ENCODE measurements at regions not wholly inside any gene's neighbourhood (a gene's known extent, or its start where the extent isn't known, plus 50 kb on each side); places are given as distances from the start of the nearest gene placed in this dataset.

DNA sequence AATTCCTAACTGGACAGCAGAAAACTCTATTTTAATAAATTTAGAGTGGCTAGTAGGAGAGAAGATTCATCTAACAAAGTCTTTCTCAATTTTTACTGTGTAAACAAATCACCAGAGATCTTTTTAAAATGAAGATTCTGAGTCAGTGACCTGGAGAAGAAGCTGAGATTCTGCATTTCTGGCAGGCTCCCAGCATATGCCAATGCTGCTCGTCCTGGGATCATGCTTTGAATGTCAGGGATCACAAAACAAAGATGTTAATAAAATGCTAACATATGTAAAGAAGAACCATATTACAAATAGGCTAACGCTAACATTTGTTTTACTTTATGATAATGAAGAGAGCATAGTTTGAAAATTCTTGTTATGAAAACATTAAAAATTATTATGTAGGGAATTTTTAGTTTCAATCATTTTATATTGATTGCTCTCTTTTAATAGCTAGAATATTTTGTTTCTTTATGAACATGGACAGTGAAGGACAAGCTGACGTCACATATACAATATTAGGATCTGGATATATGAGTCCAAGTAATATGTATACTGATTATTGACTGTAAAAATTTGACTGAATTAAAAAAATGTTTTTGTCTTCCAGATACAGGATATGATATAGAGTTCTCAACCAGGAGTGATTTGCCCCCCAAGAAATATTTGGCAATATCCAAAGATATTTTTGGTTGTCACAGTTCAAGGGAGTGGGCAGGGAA lies 160.8 kb upstream of the GPR149 start:
- no peak for TF ChIP-seq CTCF (IDR thresholded peaks at IDR 0.05; ENCODE audit: insufficient read depth, low read depth, low read length)
- no peak for TF ChIP-seq EZH2 (IDR thresholded peaks at IDR 0.05; ENCODE audit: insufficient read depth, low read length)

Data from astrocyte (in vitro differentiated cells and primary cell).